ENCODE measurements at regions not wholly inside any gene's neighbourhood (a gene's known extent, or its start where the extent isn't known, plus 50 kb on each side); places are given as distances from the start of the nearest gene placed in this dataset.

- no peak for DNase-seq (ENCODE audit: low spot score)
These were observed 207.9 kb downstream of the SAMD5 start for GRCh38 chr6:147716434-147716833.

GRCh38 chr6:147717991-147718390 lies 209.5 kb downstream of the SAMD5 start:
- no peak for DNase-seq (ENCODE audit: low spot score)

- no peak for DNase-seq (ENCODE audit: low spot score)
These were observed 213.7 kb downstream of the SAMD5 start for GRCh38 chr6:147722158-147722557.

- DNase-seq (ENCODE audit: low spot score) = no peak
These were observed 216.0 kb downstream of the SAMD5 start for GRCh38 chr6:147724454-147724853.

- no peak for DNase-seq (ENCODE audit: low spot score)
These were observed 217.9 kb downstream of the SAMD5 start for GRCh38 chr6:147726342-147726741.

- DNase-seq (ENCODE audit: low spot score) = no peak
These were observed 220.4 kb downstream of the SAMD5 start for GRCh38 chr6:147728903-147729302.

- DNase-seq (ENCODE audit: low spot score) = no peak
These were observed 225.2 kb downstream of the SAMD5 start for GRCh38 chr6:147733686-147734085.

GRCh38 chr6:147734151-147734550 lies 225.7 kb downstream of the SAMD5 start:
- DNase-seq (ENCODE audit: low spot score) = no peak

GRCh38 chr6:147735924-147736323 lies 227.4 kb downstream of the SAMD5 start:
- DNase-seq (ENCODE audit: low spot score) = no peak

GRCh38 chr6:147737115-147737514 lies 228.6 kb downstream of the SAMD5 start:
- DNase-seq (ENCODE audit: low spot score) = no peak

- DNase-seq (ENCODE audit: low spot score) = no peak
These were observed 229.6 kb downstream of the SAMD5 start for GRCh38 chr6:147738099-147738498.

GRCh38 chr6:147738516-147739162 lies 230.1 kb downstream of the SAMD5 start:
- DNase-seq (ENCODE audit: low spot score) = no peak

GRCh38 chr6:147740326-147740725 lies 231.8 kb downstream of the SAMD5 start:
- no peak for DNase-seq (ENCODE audit: low spot score)

GRCh38 chr6:147740916-147741315 lies 232.4 kb downstream of the SAMD5 start:
- no peak for DNase-seq (ENCODE audit: low spot score)

GRCh38 chr6:147741389-147741788 lies 232.9 kb downstream of the SAMD5 start:
- DNase-seq (ENCODE audit: low spot score) = no peak

GRCh38 chr6:147742440-147742839 lies 233.9 kb downstream of the SAMD5 start:
- DNase-seq (ENCODE audit: low spot score) = no peak

- DNase-seq (ENCODE audit: low spot score) = no peak
These were observed 235.5 kb downstream of the SAMD5 start for GRCh38 chr6:147744012-147744411.

GRCh38 chr6:147749331-147749730 lies 240.8 kb downstream of the SAMD5 start:
- no peak for DNase-seq (ENCODE audit: low spot score)

GRCh38 chr6:147750413-147750812 lies 241.9 kb downstream of the SAMD5 start:
- no peak for DNase-seq (ENCODE audit: low spot score)

GRCh38 chr6:147751232-147751631 lies 242.7 kb downstream of the SAMD5 start:
- no peak for DNase-seq (ENCODE audit: low spot score)

- DNase-seq (ENCODE audit: low spot score) = no peak
These were observed 244.4 kb downstream of the SAMD5 start for GRCh38 chr6:147752689-147753403.

- no peak for DNase-seq (ENCODE audit: low spot score)
These were observed 247.5 kb downstream of the SAMD5 start for GRCh38 chr6:147755999-147756398.

GRCh38 chr6:147756891-147757290 lies 248.4 kb downstream of the SAMD5 start:
- DNase-seq (ENCODE audit: low spot score) = no peak

GRCh38 chr6:147757291-147757690 lies 248.8 kb downstream of the SAMD5 start:
- no peak for DNase-seq (ENCODE audit: low spot score)
